ENCODE measurements at regions not wholly inside any gene's neighbourhood (a gene's known extent, or its start where the extent isn't known, plus 50 kb on each side); places are given as distances from the start of the nearest gene placed in this dataset.
A peak's percentile ranks its signal among the peaks of the same experiment; 100 is the strongest.

DNA sequence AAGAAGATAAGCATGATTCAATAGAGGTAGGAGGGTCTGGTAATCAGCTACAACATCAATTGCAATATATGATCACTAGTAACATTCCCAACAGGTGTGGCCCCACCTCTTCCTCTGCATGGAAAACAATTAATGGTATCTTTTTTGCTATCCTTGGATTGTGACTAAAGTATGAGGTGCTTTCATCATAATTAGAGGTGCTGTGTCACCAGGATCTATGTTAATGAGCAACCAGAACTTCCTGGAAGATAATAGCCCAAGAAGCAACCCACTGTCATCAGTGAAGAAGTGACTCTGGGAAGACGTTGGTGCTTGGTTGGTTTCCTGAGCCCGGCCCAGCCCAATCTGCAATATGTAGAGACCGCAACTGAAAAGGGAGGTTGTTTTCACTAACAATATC lies 167.2 kb downstream of the SETD4 start:
- DNase-seq = no peak

DNA sequence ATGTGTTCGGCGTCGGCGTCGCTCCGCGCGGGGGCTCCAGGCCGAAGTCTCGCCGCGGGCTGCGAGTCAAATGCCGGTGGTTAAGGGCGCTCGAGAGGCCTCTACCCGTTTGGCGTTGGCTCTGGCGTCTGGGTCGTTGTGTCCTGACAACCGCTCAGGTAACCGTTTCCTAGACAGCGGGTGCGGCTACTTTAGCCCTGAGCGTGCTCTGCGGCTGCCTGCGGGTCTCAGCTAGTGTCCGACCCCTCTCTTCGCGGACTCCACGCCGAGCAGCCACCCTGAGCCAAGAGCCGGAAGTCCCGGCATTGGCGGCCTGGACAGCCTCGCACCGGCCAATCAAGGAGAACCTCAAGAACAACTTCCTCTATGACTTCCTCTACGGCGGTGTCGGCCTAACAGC lies 173.4 kb downstream of the SETD4 start:
- no peak for DNase-seq

DNA sequence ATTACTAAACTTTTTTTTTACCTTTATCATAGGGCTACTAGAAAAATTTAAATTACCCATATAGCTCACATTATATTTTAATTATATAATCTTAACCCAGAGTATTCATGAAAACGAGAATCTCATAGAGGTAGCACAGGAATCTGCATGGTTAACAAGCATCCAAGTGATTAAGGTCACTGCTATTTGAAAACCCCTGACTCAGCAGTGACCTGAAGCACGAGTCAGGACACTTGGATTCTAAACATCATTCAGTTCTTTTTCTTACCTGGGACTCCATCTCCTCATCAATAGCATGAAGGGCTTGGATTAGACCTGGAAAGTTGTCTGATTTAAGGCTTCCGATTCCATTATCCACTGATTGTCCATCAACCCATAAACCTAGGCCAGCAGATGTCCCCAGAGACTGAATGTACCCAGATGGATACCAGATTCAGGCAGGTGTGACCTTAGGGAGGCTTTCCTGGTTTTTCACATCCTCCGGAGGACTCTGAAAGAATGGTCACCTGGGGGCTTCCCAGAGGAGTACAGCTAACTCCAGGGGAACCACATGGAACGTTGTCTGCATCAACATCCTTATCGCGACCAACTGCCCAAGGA lies 174.3 kb downstream of the SETD4 start:
- no peak for DNase-seq

DNA sequence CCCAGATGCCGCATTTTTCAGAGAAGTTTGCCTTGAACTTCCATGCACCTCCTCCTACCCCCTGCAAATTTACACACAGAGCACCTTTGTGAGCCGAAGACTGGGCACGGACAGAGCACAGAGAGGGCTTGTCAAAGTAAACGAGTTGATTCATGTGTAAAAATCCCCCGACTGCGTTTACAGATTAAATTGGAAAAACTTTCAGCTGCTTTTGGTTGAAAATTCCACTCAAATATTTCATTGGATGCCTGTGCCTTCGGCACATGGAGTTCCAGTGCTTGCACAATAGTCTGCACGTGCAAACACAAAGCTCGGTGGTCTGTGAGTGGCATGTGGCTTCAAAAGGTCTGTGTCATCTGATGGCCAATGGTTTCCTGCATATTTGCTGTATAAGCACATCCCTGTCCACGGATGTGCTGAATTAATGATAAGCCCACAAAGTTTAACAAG lies 177.5 kb downstream of the SETD4 start:
- DNase-seq = peak; percentile 62

DNA sequence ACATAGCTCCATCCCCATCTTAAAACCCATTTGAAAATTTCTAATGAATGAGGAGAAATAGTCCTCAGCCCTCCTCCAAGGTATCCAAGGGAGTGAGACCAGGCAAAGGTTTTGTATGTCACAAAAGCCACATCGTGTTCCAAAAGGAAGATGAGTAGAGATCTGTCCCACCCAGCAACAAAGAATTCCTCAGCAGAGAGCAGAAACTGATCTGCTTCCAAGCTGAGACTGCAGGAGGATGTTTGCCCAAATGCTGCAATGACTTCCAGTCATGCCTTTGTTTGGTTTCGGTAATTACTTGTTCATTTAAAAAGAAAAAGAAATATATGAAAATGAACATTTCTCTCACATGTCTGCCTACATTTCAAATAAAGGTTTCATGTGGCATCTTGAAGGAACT lies 186.9 kb downstream of the SETD4 start:
- no peak for DNase-seq

DNA sequence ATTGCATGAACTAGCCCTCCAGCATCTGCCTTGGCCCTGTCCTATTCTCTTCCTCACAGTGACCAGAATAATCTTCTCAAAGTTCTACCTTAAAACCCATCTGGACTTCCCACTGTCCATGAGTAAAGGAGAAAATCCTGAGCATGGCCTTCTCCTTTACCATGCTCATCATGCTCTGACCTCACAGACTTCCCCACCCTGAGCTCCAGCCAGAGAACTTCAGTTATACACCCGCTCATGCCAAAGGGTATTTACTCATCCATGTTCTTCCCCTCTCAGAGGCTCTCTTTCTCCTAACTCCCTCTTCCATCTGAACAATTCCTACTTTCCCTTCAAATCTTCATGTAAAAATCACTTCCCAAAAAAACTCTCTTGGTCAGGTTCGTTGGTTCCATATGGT lies 188.4 kb downstream of the SETD4 start:
- no peak for DNase-seq

DNA sequence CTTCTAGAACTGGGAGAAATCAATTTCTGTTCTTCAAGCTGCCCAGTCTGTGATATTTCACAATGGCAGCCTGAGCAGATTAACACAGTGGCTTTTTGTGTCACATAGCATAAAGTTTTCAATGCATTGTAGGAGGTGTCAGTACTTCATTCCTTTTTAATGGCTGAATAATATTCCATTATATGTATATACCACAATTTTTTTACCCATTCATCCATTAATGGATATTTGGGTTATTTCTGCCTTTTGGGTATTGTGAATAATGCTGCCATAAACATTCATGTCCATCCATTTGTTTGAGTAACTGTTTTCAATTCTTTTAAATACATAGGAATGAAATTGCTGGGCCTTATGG lies 191.5 kb downstream of the SETD4 start:
- no peak for DNase-seq

DNA sequence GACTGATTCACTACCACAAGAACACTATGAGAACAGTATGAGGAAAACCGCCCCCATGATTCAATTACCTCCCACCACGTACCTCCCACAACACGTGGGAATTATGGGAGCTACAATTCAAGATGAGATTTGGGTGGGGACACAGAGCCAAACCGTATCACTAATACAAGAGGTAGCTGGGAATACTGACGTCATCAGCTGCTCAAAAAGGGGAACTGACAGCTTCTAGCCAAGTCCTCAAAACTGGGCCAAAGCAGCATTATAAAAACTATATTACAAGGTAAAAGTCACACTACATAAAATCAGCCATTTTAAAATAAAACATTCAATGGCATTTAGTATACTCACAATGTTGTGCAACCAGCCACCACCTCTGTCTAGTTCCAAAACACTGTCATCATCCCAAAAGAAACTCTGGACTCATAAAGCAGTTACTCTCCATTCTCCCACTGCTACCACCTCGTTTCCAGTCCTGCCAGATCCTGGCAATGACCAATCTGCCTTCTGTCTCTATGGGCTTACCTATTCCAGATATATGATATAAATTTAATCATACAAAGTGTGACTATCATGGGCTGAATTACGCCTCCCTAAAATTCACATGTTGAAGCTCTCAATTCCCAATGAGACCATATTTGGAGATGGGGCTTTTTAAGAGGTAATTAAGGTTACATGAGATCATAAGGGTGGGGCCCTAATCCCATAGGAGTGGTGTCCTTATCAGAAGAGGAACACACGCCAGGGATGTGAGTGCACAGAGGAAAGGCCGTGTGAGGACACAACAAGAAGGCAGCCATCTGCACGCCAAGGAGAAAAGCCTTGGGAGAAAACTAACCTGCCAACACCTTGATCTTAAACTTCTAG lies 192.1 kb downstream of the SETD4 start:
- DNase-seq = no peak

DNA sequence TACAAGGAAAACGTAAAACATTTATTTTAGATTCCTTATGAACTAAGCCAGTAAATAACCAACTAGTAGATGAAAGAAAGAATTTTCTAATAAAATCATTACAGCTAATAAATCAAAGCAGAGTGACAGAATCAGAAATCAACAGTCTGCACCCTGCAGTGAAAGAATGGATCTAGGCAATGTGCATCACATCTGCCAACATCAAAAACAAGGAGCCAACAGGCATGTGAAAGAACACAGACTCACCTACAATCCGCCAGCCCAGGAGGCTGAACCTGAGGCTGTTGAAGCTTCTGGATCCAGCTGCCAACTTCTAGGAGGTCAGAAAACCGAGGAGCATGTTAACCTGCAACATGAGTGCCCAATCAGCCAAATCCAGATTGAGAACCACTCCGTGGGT lies 196.3 kb downstream of the SETD4 start:
- no peak for DNase-seq

DNA sequence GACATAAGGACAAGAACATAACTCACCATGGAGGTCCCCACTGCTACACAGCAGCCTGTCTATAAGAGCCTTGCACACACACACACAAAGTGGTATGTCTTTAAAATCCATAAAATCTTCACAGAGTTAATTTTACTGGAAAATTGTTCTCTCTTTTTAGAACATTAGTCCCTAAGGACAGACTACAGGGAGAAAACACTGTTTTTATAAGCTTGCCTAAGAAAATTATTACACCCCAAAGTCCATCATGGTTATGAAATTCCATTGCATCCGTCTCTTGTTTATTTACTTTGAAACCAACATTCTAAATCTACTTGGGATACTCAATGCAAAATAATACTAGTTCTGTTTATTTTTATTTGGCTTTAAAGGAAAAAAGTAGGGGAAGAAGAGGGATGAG lies 197.4 kb downstream of the SETD4 start:
- DNase-seq = no peak

DNA sequence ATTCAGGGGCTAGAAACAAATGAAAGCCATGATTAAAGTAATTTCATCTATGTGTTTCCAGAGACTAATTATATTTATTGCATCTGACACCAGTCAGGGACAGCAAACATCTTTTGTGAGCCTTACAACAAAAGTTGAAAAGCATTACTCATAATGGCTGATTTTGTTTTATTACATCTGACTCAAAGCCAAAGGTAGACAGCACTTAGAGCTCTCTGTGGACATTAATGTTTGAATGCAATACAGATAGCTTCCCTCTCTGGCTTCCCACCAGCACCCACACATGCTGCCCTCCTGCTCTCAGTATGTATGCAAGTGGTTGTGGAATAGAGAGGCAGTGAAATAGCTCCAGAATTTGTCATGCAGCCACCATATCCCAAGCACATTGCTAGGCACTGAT lies 198.7 kb downstream of the SETD4 start:
- no peak for DNase-seq

DNA sequence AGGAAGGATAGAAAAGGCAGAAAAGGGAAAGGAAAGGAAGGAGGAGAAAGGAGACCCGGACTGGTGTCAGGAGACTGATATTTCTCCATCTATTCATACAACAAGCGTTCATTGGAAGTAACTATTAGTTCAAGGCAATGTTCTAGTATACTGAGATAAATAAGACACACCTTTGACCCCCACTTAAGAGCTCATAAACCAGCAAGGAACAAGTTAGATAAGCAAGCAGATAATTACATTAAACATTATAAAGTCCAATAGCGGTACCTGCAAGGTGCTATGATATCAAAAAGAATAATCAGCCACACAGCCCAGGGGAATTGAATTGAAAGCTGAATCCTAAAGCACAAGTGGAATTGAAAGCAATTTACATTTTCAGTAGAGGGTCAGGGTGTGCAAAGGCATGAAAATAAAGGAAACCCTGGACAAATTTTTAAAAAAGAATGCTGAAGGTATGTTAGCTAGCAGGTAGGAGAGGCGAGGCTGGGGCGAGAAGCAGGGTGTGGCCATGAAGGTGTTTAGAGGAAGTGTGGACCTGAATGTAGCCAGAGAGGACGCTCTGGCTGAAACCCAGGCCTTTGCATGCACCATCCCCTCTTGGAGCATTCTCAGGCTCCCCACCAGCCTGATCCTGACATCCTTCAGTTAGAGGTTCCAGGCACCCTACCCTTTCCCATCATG lies 200.0 kb downstream of the SETD4 start:
- no peak for DNase-seq

DNA sequence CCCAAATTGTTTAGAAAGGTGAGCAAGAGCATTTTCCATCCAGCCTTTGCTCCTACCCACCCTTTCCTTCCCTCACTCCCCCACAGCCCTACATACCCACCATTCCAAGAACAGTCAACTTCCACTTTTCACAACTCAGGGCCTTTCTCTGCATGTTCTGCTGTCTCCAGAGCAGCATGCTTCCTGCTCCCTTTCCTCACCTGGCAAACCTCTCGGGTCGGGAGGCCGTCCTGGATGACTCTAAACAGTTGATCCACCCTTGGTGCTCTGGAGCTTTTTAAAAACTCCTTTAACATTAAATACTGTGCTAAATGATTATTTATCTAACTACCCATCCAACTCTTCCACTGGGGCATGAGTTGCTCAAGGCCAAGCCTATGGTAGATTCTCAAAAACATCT lies 200.6 kb downstream of the SETD4 start:
- DNase-seq = no peak

DNA sequence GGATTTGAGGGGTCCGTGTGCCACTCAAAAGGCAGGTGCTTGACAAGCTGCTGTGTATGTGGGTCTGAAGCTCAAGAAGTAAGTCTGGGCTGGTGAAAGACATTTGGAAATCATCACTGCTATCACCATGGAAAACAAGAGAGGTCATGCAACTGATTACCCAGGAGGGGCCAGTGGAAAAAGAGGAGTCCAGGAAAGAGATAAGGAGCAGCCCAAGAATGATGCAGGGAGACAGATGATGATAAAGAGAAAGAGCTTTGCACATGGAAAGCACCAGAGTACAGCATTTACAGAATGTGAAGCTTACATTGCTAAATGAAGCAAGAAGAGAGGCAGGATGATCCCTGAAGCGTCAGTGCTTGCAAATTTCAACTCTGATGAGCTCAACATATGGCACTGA lies 203.2 kb downstream of the SETD4 start:
- no peak for DNase-seq

DNA sequence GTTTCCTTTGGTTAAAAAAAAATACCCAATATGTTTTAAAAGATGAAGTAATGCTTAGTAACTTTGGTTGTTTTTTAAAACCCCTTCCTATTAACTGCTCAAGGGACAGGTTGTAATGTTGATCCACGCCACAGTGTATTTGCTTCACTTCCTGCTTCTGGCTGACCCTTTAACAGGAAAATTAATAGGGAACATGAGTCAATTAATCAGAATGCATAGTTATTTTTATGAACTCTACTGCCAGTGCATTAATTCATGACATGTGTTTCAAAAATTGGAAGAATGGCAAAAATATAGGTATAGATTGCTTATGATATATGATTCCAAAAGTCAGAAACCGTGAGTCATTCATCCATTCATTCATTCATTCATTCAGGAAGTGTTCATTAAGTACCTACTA lies 204.8 kb downstream of the SETD4 start:
- peak; percentile 65 for DNase-seq

DNA sequence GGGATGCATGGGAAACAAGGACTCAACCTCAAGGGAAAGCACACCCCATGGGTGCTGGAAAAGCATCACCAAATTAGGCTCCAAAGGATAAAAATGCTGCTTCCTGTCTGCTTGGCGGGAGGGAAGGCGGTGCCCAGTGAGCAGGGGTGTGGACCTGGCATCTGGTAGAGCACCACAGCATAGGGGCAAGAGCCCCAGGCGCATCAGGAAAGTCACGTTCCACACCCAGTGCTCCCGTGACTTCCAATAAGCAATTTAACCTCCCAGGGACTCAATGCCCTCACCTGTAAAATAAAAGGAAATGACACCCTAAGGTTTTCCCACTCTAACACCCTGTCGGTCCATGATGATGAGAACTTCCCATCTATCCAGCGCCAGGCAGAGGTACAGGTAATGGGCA lies 206.0 kb downstream of the SETD4 start:
- no peak for DNase-seq

DNA sequence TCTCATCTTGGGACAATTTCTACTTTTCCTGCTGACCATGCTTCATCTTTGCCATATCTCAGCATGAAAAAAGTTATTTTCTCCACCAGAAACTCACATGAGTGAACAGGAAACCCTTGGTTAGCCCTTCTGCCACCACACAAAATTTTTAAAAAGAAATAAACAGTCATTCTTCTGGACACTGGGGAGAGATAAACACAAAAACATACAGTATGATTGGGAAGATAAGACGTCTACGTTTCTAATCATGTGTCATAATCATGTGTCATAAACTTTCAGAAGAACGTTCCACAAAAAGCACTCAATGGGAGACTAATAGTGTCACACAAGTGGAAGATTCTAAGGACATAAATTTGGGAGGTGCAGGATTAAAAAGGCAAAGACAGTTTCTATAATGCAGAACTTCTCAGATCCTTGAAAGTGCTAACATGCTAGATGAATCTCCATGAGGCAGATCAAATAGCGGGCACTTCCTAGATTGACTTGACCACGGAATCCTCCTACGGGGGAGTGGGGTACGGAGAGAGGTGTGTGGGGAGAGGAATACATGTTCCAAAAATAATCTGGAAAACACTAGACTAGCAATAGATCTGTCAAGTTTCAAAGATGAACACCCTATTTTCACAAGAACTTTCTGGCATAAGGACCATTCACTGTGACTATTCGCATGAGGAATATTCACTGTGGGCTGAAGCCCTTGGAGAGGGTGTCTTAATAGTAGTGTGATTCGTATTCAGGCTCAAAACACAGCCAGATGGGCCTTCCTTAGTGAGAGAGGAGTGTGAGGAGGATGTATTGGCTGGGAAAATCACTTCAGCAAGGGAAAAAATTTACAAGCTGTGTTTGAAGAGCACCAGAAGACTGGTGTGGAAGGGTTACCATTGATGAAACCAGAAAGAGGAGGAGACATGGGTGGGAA lies 206.7 kb downstream of the SETD4 start:
- no peak for DNase-seq

DNA sequence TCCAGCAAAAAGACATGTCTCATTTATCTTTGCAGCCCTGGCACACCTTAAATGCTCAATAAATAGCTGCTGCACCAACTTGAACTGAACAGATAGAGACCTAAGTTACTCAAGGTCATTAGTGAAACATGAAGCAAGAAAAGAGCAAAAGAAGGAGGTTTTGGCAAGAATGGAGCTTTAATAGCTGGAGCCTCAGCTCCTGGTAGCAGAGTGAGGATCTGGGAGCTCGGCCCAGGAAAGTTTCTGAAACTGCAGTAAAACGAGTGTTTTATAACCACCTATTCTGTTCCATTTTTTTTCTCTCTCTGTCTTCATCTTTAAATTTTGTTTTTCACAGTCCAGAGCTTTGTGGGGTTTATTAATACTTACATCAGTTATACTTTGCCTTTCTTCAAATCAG lies 207.5 kb downstream of the SETD4 start:
- DNase-seq = no peak

DNA sequence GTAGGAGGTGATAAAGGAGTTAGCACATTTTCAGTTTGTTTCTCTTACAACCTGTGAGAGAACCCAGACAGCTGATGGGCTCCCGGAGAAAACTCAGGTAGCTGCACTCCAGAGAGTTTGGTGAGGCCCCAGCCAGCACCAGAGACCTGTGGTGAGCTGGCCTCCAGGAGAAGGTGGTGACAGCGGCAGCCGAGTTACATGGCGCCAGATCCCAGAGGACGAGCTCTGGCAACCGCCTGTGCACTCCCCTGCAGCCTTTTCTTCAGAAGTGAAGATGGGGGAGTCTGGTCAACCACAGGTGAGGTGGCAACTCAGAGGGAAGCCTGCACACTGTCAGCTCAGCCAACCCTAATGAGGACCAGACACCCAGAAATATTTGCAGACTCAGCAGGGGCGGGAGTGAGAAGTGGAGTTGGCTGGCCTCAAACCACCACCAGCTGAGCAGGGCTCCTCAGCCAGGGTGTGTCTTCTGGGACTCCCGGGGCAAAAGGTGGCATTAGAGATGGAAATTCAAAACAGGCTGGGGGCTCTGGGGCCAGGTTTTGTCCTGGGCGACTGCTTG lies 209.7 kb downstream of the SETD4 start:
- peak; percentile 24 for DNase-seq

DNA sequence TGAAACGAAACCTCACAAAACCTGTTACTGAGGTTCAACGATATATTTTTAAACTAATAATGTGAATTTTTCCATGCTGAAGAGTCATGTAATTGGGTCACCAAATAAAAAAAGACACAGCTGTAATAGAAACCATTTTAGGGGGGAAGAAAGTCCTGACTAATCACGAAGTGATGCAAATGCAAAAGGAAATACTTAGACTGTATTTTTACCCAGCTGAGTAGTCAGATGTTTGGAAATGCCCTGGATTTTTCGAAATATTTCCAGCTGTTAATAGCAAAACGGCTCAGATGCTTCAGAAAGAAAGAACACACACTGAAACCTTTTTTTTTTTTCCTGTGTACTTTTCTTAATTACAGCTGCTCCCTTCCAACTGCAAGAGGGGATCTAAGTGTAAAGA lies 210.3 kb downstream of the SETD4 start:
- peak; percentile 83 for DNase-seq

DNA sequence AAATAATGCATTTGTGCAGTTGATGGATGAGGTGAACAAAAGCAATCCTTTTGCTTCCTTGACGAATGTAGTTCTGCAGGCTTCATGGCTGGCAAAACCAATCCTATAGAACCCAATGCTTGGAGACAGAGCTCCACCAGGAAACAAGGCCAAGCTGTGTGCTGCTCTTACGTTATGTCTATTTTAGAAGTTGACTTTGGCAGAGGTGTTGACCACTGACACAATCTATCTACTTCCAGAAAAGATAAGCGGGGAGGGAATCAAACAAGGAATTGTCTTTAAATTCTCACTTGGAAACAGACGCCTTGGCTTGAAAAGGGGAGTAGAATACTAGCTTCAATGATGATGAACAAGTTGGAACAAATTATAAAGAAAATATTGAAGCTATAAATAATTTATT lies 211.2 kb downstream of the SETD4 start:
- peak; percentile 43 for DNase-seq

DNA sequence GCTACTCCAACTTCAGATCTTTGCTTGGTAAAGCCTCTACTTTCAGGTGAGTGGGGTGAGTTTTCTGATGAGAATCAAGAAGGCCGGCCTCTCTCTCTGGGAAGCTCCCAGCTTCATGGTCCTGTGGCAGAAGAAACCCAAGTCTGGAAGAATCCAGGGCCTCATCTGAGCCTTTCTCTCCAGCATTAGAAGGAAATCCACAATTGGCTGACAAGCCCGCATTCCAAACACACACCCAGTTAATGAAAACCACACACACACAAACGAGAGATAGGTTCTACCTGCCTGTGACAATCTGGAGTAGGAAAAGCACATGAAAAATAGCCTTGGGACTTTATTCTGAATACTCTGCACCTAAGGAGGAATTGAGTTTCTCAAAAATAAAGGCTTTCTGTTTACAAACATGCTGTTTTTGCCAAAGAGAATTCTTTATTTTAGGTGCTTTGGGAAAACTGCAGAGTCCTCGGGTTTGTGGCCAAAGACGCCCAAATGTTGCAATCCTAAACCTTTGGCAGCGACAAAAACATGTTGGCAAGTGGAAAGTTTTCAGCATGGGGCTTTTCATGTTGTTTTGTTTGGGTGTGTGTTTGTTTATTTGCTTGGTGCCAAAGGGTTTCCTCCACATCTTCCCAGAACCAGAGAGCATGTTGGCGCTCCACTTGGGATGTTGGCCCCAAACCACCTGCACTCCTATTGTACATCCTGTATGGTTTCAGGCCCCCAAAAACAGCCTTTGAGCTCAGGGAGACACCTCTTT lies 216.2 kb downstream of the SETD4 start:
- no peak for DNase-seq
